ENCODE measurements at regions not wholly inside any gene's neighbourhood (a gene's known extent, or its start where the extent isn't known, plus 50 kb on each side); places are given as distances from the start of the nearest gene placed in this dataset.
"Not testable (repeated sequence)": the region's sequence is repeated elsewhere in the genome, so short reads cannot be mapped to it uniquely, and the experiment has no call there.

GRCh38 chr6:11445146-11445545 lies 92.4 kb upstream of the TMEM170B start:
- DNase-seq: no peak
- H3K27ac ChIP-seq (ENCODE audit: low read depth in 1 of 2, low read length in 1 of 2): no peak overlapping the region
- no peaks in the 10 kb centered on the region for H3K9me3 ChIP-seq (ENCODE audit: control insufficient read depth in 4 of 4, insufficient read depth in 3 of 4, low read length in 3 of 4)
- TF ChIP-seq, protein P1, sequence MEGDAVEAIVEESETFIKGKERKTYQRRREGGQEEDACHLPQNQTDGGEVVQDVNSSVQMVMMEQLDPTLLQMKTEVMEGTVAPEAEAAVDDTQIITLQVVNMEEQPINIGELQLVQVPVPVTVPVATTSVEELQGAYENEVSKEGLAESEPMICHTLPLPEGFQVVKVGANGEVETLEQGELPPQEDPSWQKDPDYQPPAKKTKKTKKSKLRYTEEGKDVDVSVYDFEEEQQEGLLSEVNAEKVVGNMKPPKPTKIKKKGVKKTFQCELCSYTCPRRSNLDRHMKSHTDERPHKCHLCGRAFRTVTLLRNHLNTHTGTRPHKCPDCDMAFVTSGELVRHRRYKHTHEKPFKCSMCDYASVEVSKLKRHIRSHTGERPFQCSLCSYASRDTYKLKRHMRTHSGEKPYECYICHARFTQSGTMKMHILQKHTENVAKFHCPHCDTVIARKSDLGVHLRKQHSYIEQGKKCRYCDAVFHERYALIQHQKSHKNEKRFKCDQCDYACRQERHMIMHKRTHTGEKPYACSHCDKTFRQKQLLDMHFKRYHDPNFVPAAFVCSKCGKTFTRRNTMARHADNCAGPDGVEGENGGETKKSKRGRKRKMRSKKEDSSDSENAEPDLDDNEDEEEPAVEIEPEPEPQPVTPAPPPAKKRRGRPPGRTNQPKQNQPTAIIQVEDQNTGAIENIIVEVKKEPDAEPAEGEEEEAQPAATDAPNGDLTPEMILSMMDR (IDR thresholded peaks at IDR 0.05; ENCODE audit: control extremely low read depth, extremely low read depth): no peak
- WGBS, 2 donors: 95 to 99% methylated on average over 2 of the region's 2 CpGs
- H3K36me3 ChIP-seq (ENCODE audit: control insufficient read depth in 4 of 4, insufficient read depth in 4 of 4, low read length in 4 of 4): no peaks in the 10 kb centered on the region
- no peak overlapping the region for H3K9ac ChIP-seq (ENCODE audit: insufficient read depth in 1 of 2, low read length in 2 of 2)
- no peaks in the 10 kb centered on the region for H3K4me1 ChIP-seq (ENCODE audit: control insufficient read depth in 5 of 5, insufficient read depth in 5 of 5, low read length in 5 of 5)
- H3K27me3 ChIP-seq (ENCODE audit: control insufficient read depth in 3 of 3, insufficient read depth in 3 of 3, low read length in 2 of 3): no peaks in the 10 kb centered on the region
- H3K4me3 ChIP-seq: no peak overlapping the region
- ATAC-seq (ENCODE audit: insufficient read depth, low FRiP score): no peak

DNA sequence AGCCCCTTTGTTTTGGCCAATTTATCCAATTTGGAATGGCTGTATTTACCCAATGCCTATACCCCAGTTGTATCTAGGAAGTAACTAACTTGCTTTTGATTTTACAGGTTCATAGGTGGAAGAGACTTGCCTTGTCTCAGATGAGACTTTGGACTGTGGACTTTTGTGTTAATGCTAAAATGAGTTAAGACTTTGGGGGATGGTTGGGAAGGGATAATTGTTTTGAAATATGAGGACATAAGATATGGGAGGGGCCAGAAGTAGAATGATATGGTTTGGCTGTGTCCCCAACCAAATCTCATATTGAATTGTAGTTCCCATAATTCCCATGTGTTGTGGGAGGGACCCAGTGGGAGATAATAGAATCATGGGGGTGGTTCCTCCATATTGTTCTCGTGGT lies 94.4 kb upstream of the TMEM170B start:
- ATAC-seq (ENCODE audit: insufficient read depth, low FRiP score); H3K4me1 ChIP-seq (ENCODE audit: control insufficient read depth in 5 of 5, insufficient read depth in 5 of 5, low read length in 5 of 5); H3K9ac ChIP-seq (ENCODE audit: insufficient read depth in 1 of 2, low read length in 2 of 2); H3K4me3 ChIP-seq; H3K27ac ChIP-seq (ENCODE audit: low read depth in 1 of 2, low read length in 1 of 2); H3K27me3 ChIP-seq (ENCODE audit: control insufficient read depth in 3 of 3, insufficient read depth in 3 of 3, low read length in 2 of 3); H3K9me3 ChIP-seq (ENCODE audit: control insufficient read depth in 4 of 4, insufficient read depth in 3 of 4, low read length in 3 of 4); DNase-seq; H3K36me3 ChIP-seq (ENCODE audit: control insufficient read depth in 4 of 4, insufficient read depth in 4 of 4, low read length in 4 of 4): not testable (repeated sequence)
- 89 to 96% methylated on average over 1 of the region's 1 CpG for WGBS, 2 donors

DNA sequence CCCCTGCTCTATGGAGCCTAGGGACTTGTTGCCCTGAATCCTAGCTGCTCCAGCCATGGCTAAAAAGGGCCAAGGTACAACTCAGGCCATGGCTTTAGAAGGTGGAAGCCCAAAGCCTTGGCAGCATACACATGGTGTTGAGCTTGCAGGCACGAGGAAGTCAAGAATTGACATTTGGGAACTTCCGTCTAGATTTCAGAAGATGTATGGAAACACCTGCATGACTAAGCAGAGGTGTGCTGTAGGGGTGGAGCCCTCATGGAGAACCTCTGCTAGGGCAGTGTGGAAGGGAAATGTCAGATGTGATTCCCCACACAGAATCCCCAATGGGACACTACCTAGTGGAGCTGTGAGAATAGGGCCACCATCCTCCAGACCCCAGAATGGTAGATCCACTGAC lies 95.1 kb upstream of the TMEM170B start:
- Histone ChIP-seq H3K4me1 (ENCODE audit: control insufficient read depth in 5 of 5, insufficient read depth in 5 of 5, low read length in 5 of 5) (peaks cover 0 to 5% (median 0%) of the 10 kb centered on the region in 5 donors), H3K27me3 (ENCODE audit: control insufficient read depth in 3 of 3, insufficient read depth in 3 of 3, low read length in 2 of 3) (no peaks in the 10 kb centered on the region), H3K36me3 (ENCODE audit: control insufficient read depth in 4 of 4, insufficient read depth in 4 of 4, low read length in 4 of 4) (no peaks in the 10 kb centered on the region), H3K9ac (ENCODE audit: insufficient read depth in 1 of 2, low read length in 2 of 2) (no peak overlapping the region), H3K9me3 (ENCODE audit: control insufficient read depth in 4 of 4, insufficient read depth in 3 of 4, low read length in 3 of 4) (no peaks in the 10 kb centered on the region), H3K4me3 (no peak overlapping the region), H3K27ac (ENCODE audit: low read depth in 1 of 2, low read length in 1 of 2) (no peak overlapping the region)
- WGBS, 2 donors: 76 to 87% methylated on average over 2 of the region's 2 CpGs
- TF ChIP-seq, protein P1 (IDR thresholded peaks at IDR 0.05; ENCODE audit: control extremely low read depth, extremely low read depth): no peak
- ATAC-seq (ENCODE audit: insufficient read depth, low FRiP score) (no peak), DNase-seq (no peak)

GRCh38 chr6:11439876-11440275 lies 97.7 kb upstream of the TMEM170B start:
- H3K27ac ChIP-seq (ENCODE audit: low read depth in 1 of 2, low read length in 1 of 2): no peak overlapping the region

More at GRCh38 chr6:11439876-11440275, 97.7 kb upstream of the TMEM170B start:
- H3K36me3 ChIP-seq (ENCODE audit: control insufficient read depth in 4 of 4, insufficient read depth in 4 of 4, low read length in 4 of 4): no peaks in the 10 kb centered on the region
- H3K4me1 ChIP-seq (ENCODE audit: control insufficient read depth in 5 of 5, insufficient read depth in 5 of 5, low read length in 5 of 5): peaks cover 0 to 11% (median 0%) of the 10 kb centered on the region in 5 donors
- no peak overlapping the region for H3K4me3 ChIP-seq
- no peak overlapping the region for H3K9ac ChIP-seq (ENCODE audit: insufficient read depth in 1 of 2, low read length in 2 of 2)
- no peak for DNase-seq
- no peak for ATAC-seq (ENCODE audit: insufficient read depth, low FRiP score)
- H3K27me3 ChIP-seq (ENCODE audit: control insufficient read depth in 3 of 3, insufficient read depth in 3 of 3, low read length in 2 of 3): no peaks in the 10 kb centered on the region
- TF ChIP-seq, protein P1 (IDR thresholded peaks at IDR 0.05; ENCODE audit: control extremely low read depth, extremely low read depth): no peak
- 55 to 81% methylated on average over 2 of the region's 2 CpGs for WGBS, 2 donors
- no peaks in the 10 kb centered on the region for H3K9me3 ChIP-seq (ENCODE audit: control insufficient read depth in 4 of 4, insufficient read depth in 3 of 4, low read length in 3 of 4)
